Prostate gland (tissue), 2 donors: ENCODE measurements at regions not wholly inside any gene's neighbourhood (a gene's known extent, or its start where the extent isn't known, plus 50 kb on each side); places are given as distances from the start of the nearest gene placed in this dataset.

Source experiments
- CTCF ChIP-seq, 4 experiments: fragments of 200-600 bp in 2 of 4; fragments of 450-650 bp in 2 of 4; sonication (generic) in 2 of 4; IDR thresholded peaks; 1 replicate in 3 of 4; 2 replicates in 1 of 4; pipeline ENCODE4 v1.5.1; 2016 to 2019; ENCODE audit warnings: antibody characterized with exemption in 4 of 4, mild to moderate bottlenecking in 2 of 4, moderate library complexity in 2 of 4
- POLR2A ChIP-seq: fragments of 450-650 bp; IDR thresholded peaks from one replicate; pipeline ENCODE4 v1.6.1; 2016; ENCODE audit warnings: antibody characterized with exemption, mild to moderate bottlenecking
- POLR2AphosphoS5 ChIP-seq: sonication (generic); formaldehyde crosslinking; IDR thresholded peaks from one replicate; pipeline ENCODE4 v1.6.1; 2017; ENCODE audit warnings: antibody characterized with exemption

GRCh38 chr6:112504621-112505020 is 157.5 kb downstream of the RFPL4B start:
- TF ChIP-seq POLR2A, result no peak
- TF ChIP-seq CTCF (IDR thresholded peaks at IDR 0.05), result no peak
- no peak for TF ChIP-seq POLR2AphosphoS5
